Hepatocyte (in vitro differentiated cells): ENCODE measurements at regions not wholly inside any gene's neighbourhood (a gene's known extent, or its start where the extent isn't known, plus 50 kb on each side); places are given as distances from the start of the nearest gene placed in this dataset.

Source experiments
- DNase-seq: peaks from one replicate; pipeline ENCODE4 v3.0.0-alpha.2; 2016; ENCODE audit warnings: low spot score
- H2AFZ ChIP-seq: fragments of 200-600 bp; sonication (generic); 2 replicates; pipeline ENCODE4 v1.6.0; 2016; ENCODE audit warnings: antibody characterized with exemption, mild to moderate bottlenecking
- H3K27ac ChIP-seq: fragments of 200-600 bp; sonication (generic); 2 replicates; pipeline ENCODE4 v1.5.1; 2016; ENCODE audit warnings: mild to moderate bottlenecking
- H3K27me3 ChIP-seq: fragments of 200-600 bp; sonication (generic); 2 replicates; pipeline ENCODE4 v1.6.1; 2016
- H3K36me3 ChIP-seq: fragments of 200-600 bp; sonication (generic); replicated peaks from 2 replicates; pipeline ENCODE4 v1.5.1; 2016; ENCODE audit warnings: low read depth; ENCODE audit not compliant: insufficient read depth
- H3K4me1 ChIP-seq: fragments of 200-600 bp; sonication (generic); 2 replicates; pipeline ENCODE4 v1.5.1; 2016; ENCODE audit warnings: mild to moderate bottlenecking, moderate library complexity; ENCODE audit not compliant: insufficient read depth
- H3K4me2 ChIP-seq: fragments of 200-600 bp; sonication (generic); 2 replicates; pipeline ENCODE4 v1.6.0; 2016
- H3K4me3 ChIP-seq: fragments of 200-600 bp; sonication (generic); 2 replicates; pipeline ENCODE4 v1.5.1; 2016; ENCODE audit warnings: mild to moderate bottlenecking
- H3K79me2 ChIP-seq: fragments of 200-600 bp; sonication (generic); 2 replicates; pipeline ENCODE4 v1.6.0; 2017; ENCODE audit warnings: mild to moderate bottlenecking
- H3K9me2 ChIP-seq: fragments of 200-600 bp; sonication (generic); replicated peaks from 2 replicates; pipeline ENCODE4 v1.6.0; 2017; ENCODE audit warnings: mild to moderate bottlenecking; ENCODE audit not compliant: insufficient read depth
- H3K9me3 ChIP-seq: fragments of 200-600 bp; sonication (generic); 2 replicates; pipeline ENCODE4 v1.5.1; 2016; ENCODE audit warnings: low read depth, mild to moderate bottlenecking
- H4K20me1 ChIP-seq: fragments of 200-600 bp; sonication (generic); 2 replicates; pipeline ENCODE4 v1.6.0; 2016; ENCODE audit warnings: mild to moderate bottlenecking; ENCODE audit not compliant: insufficient read depth, poor library complexity, severe bottlenecking
- EZH2 ChIP-seq: fragments of 200-600 bp; sonication (generic); IDR thresholded peaks from 2 replicates; pipeline ENCODE4 v1.6.1; 2016; ENCODE audit warnings: antibody characterized with exemption, mild to moderate bottlenecking, borderline replicate concordance
- EZH2phosphoT487 ChIP-seq: fragments of 200-600 bp; sonication (generic); IDR thresholded peaks from one replicate; pipeline ENCODE4 v1.6.1; 2018; ENCODE audit warnings: antibody characterized with exemption, mild to moderate bottlenecking, low read depth, moderate library complexity; ENCODE audit not compliant: unreplicated experiment, severe bottlenecking
- WGBS: methylation state at CpG from one replicate; pipeline ENCODE4 v1.1.6; 2016; ENCODE audit warnings: low lambda C conversion rate; ENCODE audit errors: missing lambda C conversion rate; 5-methylcytosine and 5-hydroxymethylcytosine counted together
- TF ChIP-seq, protein P1 (sequence below): fragments of 200-600 bp; sonication (generic); IDR thresholded peaks from 2 replicates; pipeline ENCODE4 v1.5.1; 2016; ENCODE audit warnings: antibody characterized with exemption, mild to moderate bottlenecking; ENCODE audit not compliant: poor library complexity

DNA sequence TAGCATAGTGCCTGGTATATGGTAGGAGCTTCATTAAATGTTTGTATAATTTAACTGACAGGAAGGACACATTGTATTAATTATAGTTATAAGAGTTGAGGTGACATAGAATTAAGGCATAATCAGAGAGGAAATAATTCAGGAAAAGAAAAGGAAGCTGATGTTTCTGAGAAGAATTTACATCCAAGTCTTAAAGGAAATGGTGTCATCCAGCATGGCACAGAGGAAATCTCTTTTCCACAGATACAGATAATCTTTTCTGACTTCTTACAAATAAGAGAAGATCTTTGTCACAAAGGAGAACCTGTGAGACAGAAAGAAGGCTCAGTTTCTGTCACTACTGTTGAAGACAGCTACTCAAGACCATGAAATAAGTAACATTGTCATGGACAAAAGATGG lies 222.5 kb downstream of the GJA1 start:
- Histone ChIP-seq H3K4me2 (no peak overlapping the region), H4K20me1 (no peaks in the 10 kb centered on the region), H2AFZ (no peak overlapping the region), H3K9me2 (no peaks in the 10 kb centered on the region), H3K4me1 (no peaks in the 10 kb centered on the region), H3K27me3 (no peaks in the 10 kb centered on the region), H3K79me2 (no peaks in the 10 kb centered on the region), H3K4me3 (no peak overlapping the region), H3K27ac (no peak overlapping the region), H3K36me3 (no peaks in the 10 kb centered on the region), H3K9me3 (no peaks in the 10 kb centered on the region)
- no peak for TF ChIP-seq EZH2phosphoT487
- TF ChIP-seq EZH2: no peak
- TF ChIP-seq, protein P1, sequence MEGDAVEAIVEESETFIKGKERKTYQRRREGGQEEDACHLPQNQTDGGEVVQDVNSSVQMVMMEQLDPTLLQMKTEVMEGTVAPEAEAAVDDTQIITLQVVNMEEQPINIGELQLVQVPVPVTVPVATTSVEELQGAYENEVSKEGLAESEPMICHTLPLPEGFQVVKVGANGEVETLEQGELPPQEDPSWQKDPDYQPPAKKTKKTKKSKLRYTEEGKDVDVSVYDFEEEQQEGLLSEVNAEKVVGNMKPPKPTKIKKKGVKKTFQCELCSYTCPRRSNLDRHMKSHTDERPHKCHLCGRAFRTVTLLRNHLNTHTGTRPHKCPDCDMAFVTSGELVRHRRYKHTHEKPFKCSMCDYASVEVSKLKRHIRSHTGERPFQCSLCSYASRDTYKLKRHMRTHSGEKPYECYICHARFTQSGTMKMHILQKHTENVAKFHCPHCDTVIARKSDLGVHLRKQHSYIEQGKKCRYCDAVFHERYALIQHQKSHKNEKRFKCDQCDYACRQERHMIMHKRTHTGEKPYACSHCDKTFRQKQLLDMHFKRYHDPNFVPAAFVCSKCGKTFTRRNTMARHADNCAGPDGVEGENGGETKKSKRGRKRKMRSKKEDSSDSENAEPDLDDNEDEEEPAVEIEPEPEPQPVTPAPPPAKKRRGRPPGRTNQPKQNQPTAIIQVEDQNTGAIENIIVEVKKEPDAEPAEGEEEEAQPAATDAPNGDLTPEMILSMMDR: no peak
- DNase-seq: no peak

DNA sequence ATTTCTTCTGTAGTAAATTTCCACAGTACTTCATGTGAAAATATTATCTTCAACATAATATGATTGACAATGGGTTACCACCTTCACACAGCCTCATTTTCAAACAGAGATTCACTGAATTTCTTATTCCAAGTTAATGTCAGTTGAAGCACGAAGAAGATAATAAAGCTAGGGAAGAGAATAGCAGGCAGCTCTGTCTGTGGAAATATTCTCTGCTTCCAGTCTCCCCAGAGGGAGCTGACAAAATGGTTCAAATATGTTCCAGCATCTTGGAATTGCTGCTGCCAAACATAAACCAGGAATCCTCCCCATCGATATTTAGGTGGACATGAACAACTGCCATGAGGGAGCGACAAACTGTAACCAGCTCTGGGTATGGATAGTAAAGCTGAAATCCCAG lies 224.8 kb downstream of the GJA1 start:
- no peaks in the 10 kb centered on the region for H3K4me1 ChIP-seq
- 88% methylated on average over 3 of the region's 3 CpGs for WGBS
- H3K79me2 ChIP-seq: no peaks in the 10 kb centered on the region
- H3K4me2 ChIP-seq: no peak overlapping the region
- H4K20me1 ChIP-seq: no peaks in the 10 kb centered on the region
- no peaks in the 10 kb centered on the region for H3K27me3 ChIP-seq
- no peaks in the 10 kb centered on the region for H3K9me2 ChIP-seq
- no peak for TF ChIP-seq EZH2
- no peak for TF ChIP-seq EZH2phosphoT487
- TF ChIP-seq, protein P1: no peak
- no peak overlapping the region for H3K4me3 ChIP-seq
- no peak for DNase-seq
- H3K27ac ChIP-seq: no peak overlapping the region
- H2AFZ ChIP-seq: no peak overlapping the region
- H3K9me3 ChIP-seq: no peaks in the 10 kb centered on the region
- H3K36me3 ChIP-seq: no peaks in the 10 kb centered on the region

DNA sequence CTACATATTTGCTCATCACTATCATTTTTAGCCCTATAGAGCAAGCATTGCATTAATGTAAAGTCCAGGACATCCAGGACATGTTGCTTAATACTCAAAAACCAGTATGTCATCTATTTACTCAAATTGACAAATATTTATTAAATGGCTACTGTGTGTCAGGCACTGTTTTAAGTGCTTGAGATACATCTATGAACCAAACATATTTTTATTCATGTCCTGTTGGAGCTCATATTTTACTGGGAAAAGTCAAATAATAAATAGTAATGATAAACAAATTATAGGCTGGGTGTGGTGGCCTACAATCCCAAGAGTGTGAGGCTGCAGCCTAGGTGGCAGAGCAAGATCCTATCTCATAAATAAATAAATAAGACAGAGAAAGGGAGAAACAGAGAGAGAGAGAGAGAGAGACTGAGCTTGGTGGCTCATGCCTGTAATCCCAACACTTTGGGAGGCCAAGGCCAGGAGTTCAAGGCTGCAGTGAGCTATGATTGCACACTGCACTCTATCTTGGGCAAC lies 227.9 kb downstream of the GJA1 start:
- Histone ChIP-seq H4K20me1 (no peaks in the 10 kb centered on the region), H3K9me2 (no peaks in the 10 kb centered on the region), H3K4me3 (no peak overlapping the region), H3K36me3 (no peaks in the 10 kb centered on the region), H3K4me1 (no peaks in the 10 kb centered on the region), H3K4me2 (no peak overlapping the region), H3K9me3 (no peaks in the 10 kb centered on the region), H3K27ac (no peak overlapping the region), H2AFZ (no peak overlapping the region), H3K27me3 (no peaks in the 10 kb centered on the region), H3K79me2 (no peaks in the 10 kb centered on the region)
- DNase-seq: no peak
- TF ChIP-seq EZH2phosphoT487 (no peak), EZH2 (no peak)

DNA sequence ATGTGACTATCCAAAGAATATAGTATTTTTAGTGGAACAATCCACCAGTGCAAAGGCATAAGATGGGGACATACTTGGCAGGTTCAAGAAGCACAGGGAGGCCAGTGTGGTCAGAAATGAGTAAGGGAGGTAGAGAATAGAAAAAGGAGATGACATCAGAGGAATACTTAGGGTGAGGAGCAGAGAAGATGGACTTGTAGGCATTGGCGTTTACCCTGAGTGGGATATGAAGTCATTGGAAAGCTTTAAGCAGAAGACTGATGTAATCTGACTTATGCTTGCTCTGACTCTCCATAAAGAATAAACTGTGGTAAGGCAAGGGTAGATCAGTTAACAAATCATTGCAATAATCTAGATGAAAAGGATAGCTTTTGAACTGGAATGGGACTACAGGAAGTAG lies 228.7 kb downstream of the GJA1 start:
- DNase-seq: no peak
- H4K20me1 ChIP-seq: no peaks in the 10 kb centered on the region
- no peaks in the 10 kb centered on the region for H3K27me3 ChIP-seq
- no peaks in the 10 kb centered on the region for H3K79me2 ChIP-seq
- no peaks in the 10 kb centered on the region for H3K4me1 ChIP-seq
- no peak overlapping the region for H3K4me2 ChIP-seq
- H3K4me3 ChIP-seq: no peak overlapping the region
- TF ChIP-seq, protein P1: no peak
- no peak for TF ChIP-seq EZH2phosphoT487
- TF ChIP-seq EZH2: no peak
- no peak overlapping the region for H3K27ac ChIP-seq
- 100% methylated on average over 1 of the region's 1 CpG for WGBS
- no peaks in the 10 kb centered on the region for H3K9me2 ChIP-seq
- no peaks in the 10 kb centered on the region for H3K36me3 ChIP-seq
- no peak overlapping the region for H2AFZ ChIP-seq
- no peaks in the 10 kb centered on the region for H3K9me3 ChIP-seq
